HG03135 (cell line): ENCODE measurements at regions not wholly inside any gene's neighbourhood (a gene's known extent, or its start where the extent isn't known, plus 50 kb on each side); places are given as distances from the start of the nearest gene placed in this dataset.
"Not testable (repeated sequence)": the region's sequence is repeated elsewhere in the genome, so short reads cannot be mapped to it uniquely, and the experiment has no call there.

Experiments
- ATAC-seq: cut with Tn5 transposase; IDR thresholded peaks from one replicate; pipeline ENCODE4 v1.9.1; 2021; ENCODE audit warnings: mild to moderate bottlenecking, moderate library complexity; ENCODE audit not compliant: unreplicated experiment

GRCh38 chr5:68834491-68834981, 259.3 kb upstream of the SLC30A5 start:
- ATAC-seq, result no peak

GRCh38 chr5:68838157-68838718, 255.6 kb upstream of the SLC30A5 start:
- ATAC-seq, result no peak

GRCh38 chr5:68839019-68839552, 254.7 kb upstream of the SLC30A5 start:
- ATAC-seq, result no peak

- no peak for ATAC-seq
Observed at GRCh38 chr5:68843624-68844364, 250.0 kb upstream of the SLC30A5 start.

GRCh38 chr5:68845131-68845530, 248.7 kb upstream of the SLC30A5 start:
- ATAC-seq, result no peak

GRCh38 chr5:68846828-68847227, 247.0 kb upstream of the SLC30A5 start:
- ATAC-seq, result no peak

GRCh38 chr5:68848091-68848490, 245.7 kb upstream of the SLC30A5 start:
- no peak for ATAC-seq

- no peak for ATAC-seq
Observed at GRCh38 chr5:68849103-68849502, 244.7 kb upstream of the SLC30A5 start.

GRCh38 chr5:68849906-68850305, 243.9 kb upstream of the SLC30A5 start:
- no peak for ATAC-seq

- ATAC-seq, result no peak
Observed at GRCh38 chr5:68861099-68861498, 232.7 kb upstream of the SLC30A5 start.

- ATAC-seq, result no peak
Observed at GRCh38 chr5:68862560-68862959, 231.3 kb upstream of the SLC30A5 start.

- ATAC-seq, result not testable (repeated sequence)
Observed at GRCh38 chr5:68865192-68865591, 228.6 kb upstream of the SLC30A5 start.

GRCh38 chr5:68872088-68872839, 221.6 kb upstream of the SLC30A5 start:
- ATAC-seq, result no peak

GRCh38 chr5:68873198-68873597, 220.6 kb upstream of the SLC30A5 start:
- no peak for ATAC-seq

- no peak for ATAC-seq
Observed at GRCh38 chr5:68875351-68875750, 218.5 kb upstream of the SLC30A5 start.

GRCh38 chr5:68883436-68883835, 210.4 kb upstream of the SLC30A5 start:
- ATAC-seq, result no peak

GRCh38 chr5:68884144-68884754, 209.6 kb upstream of the SLC30A5 start:
- no peak for ATAC-seq

GRCh38 chr5:68884883-68885282, 208.9 kb upstream of the SLC30A5 start:
- ATAC-seq, result no peak

- ATAC-seq, result no peak
Observed at GRCh38 chr5:68886814-68887213, 207.0 kb upstream of the SLC30A5 start.

GRCh38 chr5:68891718-68892117, 202.1 kb upstream of the SLC30A5 start:
- ATAC-seq, result no peak

GRCh38 chr5:68894673-68895072, 199.1 kb upstream of the SLC30A5 start:
- no peak for ATAC-seq
